ENCODE measurements at regions not wholly inside any gene's neighbourhood (a gene's known extent, or its start where the extent isn't known, plus 50 kb on each side); places are given as distances from the start of the nearest gene placed in this dataset.

- TF ChIP-seq, protein P1, sequence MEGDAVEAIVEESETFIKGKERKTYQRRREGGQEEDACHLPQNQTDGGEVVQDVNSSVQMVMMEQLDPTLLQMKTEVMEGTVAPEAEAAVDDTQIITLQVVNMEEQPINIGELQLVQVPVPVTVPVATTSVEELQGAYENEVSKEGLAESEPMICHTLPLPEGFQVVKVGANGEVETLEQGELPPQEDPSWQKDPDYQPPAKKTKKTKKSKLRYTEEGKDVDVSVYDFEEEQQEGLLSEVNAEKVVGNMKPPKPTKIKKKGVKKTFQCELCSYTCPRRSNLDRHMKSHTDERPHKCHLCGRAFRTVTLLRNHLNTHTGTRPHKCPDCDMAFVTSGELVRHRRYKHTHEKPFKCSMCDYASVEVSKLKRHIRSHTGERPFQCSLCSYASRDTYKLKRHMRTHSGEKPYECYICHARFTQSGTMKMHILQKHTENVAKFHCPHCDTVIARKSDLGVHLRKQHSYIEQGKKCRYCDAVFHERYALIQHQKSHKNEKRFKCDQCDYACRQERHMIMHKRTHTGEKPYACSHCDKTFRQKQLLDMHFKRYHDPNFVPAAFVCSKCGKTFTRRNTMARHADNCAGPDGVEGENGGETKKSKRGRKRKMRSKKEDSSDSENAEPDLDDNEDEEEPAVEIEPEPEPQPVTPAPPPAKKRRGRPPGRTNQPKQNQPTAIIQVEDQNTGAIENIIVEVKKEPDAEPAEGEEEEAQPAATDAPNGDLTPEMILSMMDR (IDR thresholded peaks at IDR 0.05), result no peak
- TF ChIP-seq EZH2 (IDR thresholded peaks at IDR 0.05; ENCODE audit: borderline replicate concordance, insufficient read depth, low read depth, low read length, poor library complexity, severe bottlenecking), result no peak
Measured at GRCh38 chr7:85802211-85802610, 615.4 kb upstream of the SEMA3D start.
